Cardiac muscle cell (in vitro differentiated cells and primary cell): ENCODE measurements at regions not wholly inside any gene's neighbourhood (a gene's known extent, or its start where the extent isn't known, plus 50 kb on each side); places are given as distances from the start of the nearest gene placed in this dataset.

Experiments
- DNase-seq, 2 donors: peaks; one replicate each; pipeline versions ENCODE4 v3.0.0 to v3.0.0-alpha.2; 2010 to 2017; ENCODE audit warnings: low read depth in 1 of 2, low spot score in 1 of 2
- H3K27ac ChIP-seq: fragments of 200-600 bp; sonication (generic); 2 replicates; pipeline ENCODE4 v1.5.1; 2016
- H3K27me3 ChIP-seq: fragments of 200-600 bp; sonication (generic); 2 replicates; pipeline ENCODE4 v1.6.0; 2016; ENCODE audit warnings: control low read depth
- H3K36me3 ChIP-seq: fragments of 200-600 bp; sonication (generic); 2 replicates; pipeline ENCODE4 v1.5.1; 2016; ENCODE audit warnings: control low read depth
- H3K4me1 ChIP-seq: fragments of 200-600 bp; sonication (generic); 2 replicates; pipeline ENCODE4 v1.8.1; 2017; ENCODE audit warnings: low read depth, mild to moderate bottlenecking, mixed run types
- H3K4me3 ChIP-seq: fragments of 200-600 bp; sonication (generic); 2 replicates; pipeline ENCODE4 v1.5.1; 2016; ENCODE audit warnings: mild to moderate bottlenecking
- H3K9me3 ChIP-seq: fragments of 200-600 bp; sonication (generic); 2 replicates; pipeline ENCODE4 v1.5.1; 2017; ENCODE audit warnings: low read depth, mild to moderate bottlenecking, control low read depth
- TF ChIP-seq, protein P1 (sequence below): IDR thresholded peaks from 2 replicates; pipeline ENCODE4 v1.5.1; 2012; ENCODE audit warnings: low read depth, mild to moderate bottlenecking, low read length

- H3K4me1 ChIP-seq, result no peaks in the 10 kb centered on the region
- peak; percentile 27 to 83 for DNase-seq
- no peaks in the 10 kb centered on the region for H3K36me3 ChIP-seq
- H3K27me3 ChIP-seq, result peaks cover 4% of the 10 kb centered on the region
- TF ChIP-seq, protein P1, sequence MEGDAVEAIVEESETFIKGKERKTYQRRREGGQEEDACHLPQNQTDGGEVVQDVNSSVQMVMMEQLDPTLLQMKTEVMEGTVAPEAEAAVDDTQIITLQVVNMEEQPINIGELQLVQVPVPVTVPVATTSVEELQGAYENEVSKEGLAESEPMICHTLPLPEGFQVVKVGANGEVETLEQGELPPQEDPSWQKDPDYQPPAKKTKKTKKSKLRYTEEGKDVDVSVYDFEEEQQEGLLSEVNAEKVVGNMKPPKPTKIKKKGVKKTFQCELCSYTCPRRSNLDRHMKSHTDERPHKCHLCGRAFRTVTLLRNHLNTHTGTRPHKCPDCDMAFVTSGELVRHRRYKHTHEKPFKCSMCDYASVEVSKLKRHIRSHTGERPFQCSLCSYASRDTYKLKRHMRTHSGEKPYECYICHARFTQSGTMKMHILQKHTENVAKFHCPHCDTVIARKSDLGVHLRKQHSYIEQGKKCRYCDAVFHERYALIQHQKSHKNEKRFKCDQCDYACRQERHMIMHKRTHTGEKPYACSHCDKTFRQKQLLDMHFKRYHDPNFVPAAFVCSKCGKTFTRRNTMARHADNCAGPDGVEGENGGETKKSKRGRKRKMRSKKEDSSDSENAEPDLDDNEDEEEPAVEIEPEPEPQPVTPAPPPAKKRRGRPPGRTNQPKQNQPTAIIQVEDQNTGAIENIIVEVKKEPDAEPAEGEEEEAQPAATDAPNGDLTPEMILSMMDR, result peak; percentile 32
- no peak overlapping the region for H3K27ac ChIP-seq
- no peaks in the 10 kb centered on the region for H3K9me3 ChIP-seq
- H3K4me3 ChIP-seq, result peak overlapping the region; percentile 25
Measured at GRCh38 chr2:16507655-16508489, 157.8 kb downstream of the CYRIA start.

GRCh38 chr2:16506366-16506765, 159.3 kb downstream of the CYRIA start:
- H3K4me1 ChIP-seq, result no peaks in the 10 kb centered on the region
- no peak overlapping the region for H3K4me3 ChIP-seq
- H3K36me3 ChIP-seq, result no peaks in the 10 kb centered on the region
- H3K27me3 ChIP-seq, result peaks cover 4% of the 10 kb centered on the region
- no peaks in the 10 kb centered on the region for H3K9me3 ChIP-seq
- TF ChIP-seq, protein P1, result no peak
- peak in 1 of 2 donors; percentile 24 for DNase-seq
- no peak overlapping the region for H3K27ac ChIP-seq

GRCh38 chr2:16496426-16497388, 168.9 kb downstream of the CYRIA start:
- H3K36me3 ChIP-seq, result no peaks in the 10 kb centered on the region
- TF ChIP-seq, protein P1, result no peak
- no peaks in the 10 kb centered on the region for H3K9me3 ChIP-seq
- no peak for DNase-seq
- no peaks in the 10 kb centered on the region for H3K4me1 ChIP-seq
- H3K27ac ChIP-seq, result no peak overlapping the region
- H3K27me3 ChIP-seq, result no peaks in the 10 kb centered on the region
- H3K4me3 ChIP-seq, result no peak overlapping the region

- H3K4me3 ChIP-seq, result no peak overlapping the region
- no peaks in the 10 kb centered on the region for H3K36me3 ChIP-seq
- DNase-seq, result no peak
- no peaks in the 10 kb centered on the region for H3K4me1 ChIP-seq
- no peaks in the 10 kb centered on the region for H3K27me3 ChIP-seq
- H3K9me3 ChIP-seq, result no peaks in the 10 kb centered on the region
- H3K27ac ChIP-seq, result no peak overlapping the region
- TF ChIP-seq, protein P1, result no peak
Measured at GRCh38 chr2:16495509-16496208, 170.0 kb downstream of the CYRIA start.

GRCh38 chr2:16494836-16495508, 170.7 kb downstream of the CYRIA start:
- Histone ChIP-seq H3K36me3 (no peaks in the 10 kb centered on the region), H3K4me3 (no peak overlapping the region), H3K4me1 (no peaks in the 10 kb centered on the region), H3K27ac (no peak overlapping the region), H3K27me3 (no peaks in the 10 kb centered on the region), H3K9me3 (no peaks in the 10 kb centered on the region)
- TF ChIP-seq, protein P1, result no peak
- DNase-seq, result no peak
